ENCODE measurements at regions not wholly inside any gene's neighbourhood (a gene's known extent, or its start where the extent isn't known, plus 50 kb on each side); places are given as distances from the start of the nearest gene placed in this dataset.

GRCh38 chr20:22795871-22796270, 211.5 kb upstream of the FOXA2 start:
- no peak for DNase-seq

DNA sequence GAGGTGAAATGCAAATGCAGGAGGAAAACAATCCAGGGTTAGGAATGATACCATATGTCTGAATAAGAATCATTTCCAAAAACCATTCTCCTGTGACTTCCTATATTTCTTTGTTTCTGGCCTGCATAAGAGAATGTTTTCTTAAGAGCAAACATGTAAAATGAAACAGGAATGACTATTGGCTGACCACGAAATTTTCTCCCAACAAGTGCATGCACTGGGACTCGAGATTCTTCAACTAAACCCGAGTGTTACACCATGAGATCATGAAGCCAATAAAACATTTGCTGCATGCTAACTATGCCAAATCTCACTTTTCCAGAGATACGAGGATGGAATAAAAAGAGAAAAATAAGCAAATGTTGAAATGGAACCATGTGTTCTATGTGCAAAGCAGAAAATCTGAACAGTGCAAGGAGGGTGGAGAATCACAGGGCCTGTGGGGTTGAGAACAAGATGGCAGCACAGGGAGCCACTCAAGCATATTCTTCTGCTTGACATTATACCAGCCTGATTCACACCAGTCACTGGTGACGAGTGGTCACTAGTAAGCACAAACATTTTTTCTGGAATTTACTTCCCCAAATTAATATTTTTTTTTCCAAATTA, 212.2 kb upstream of the FOXA2 start:
- no peak for DNase-seq

- no peak for DNase-seq
Observed at GRCh38 chr20:22797103-22797502, 212.7 kb upstream of the FOXA2 start.

DNA sequence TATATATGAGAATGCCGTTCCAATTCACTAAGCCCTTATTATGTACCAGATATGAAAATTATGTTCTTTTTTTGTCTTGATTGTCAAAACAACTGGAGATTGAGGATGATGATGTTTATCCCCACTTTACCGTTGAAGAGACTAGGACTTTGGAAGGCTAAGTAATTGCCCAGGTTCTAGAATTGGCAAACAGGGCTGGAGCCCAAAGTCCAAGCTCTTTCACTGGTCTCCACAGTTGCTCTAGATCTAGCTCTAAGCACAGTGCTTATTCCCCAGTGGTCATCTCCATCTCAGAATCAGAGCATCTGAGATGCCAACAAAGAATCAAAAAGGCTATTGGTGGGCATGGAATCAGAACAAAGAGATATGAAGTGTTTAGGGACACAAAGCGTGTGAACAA, 215.3 kb upstream of the FOXA2 start:
- no peak for DNase-seq

DNA sequence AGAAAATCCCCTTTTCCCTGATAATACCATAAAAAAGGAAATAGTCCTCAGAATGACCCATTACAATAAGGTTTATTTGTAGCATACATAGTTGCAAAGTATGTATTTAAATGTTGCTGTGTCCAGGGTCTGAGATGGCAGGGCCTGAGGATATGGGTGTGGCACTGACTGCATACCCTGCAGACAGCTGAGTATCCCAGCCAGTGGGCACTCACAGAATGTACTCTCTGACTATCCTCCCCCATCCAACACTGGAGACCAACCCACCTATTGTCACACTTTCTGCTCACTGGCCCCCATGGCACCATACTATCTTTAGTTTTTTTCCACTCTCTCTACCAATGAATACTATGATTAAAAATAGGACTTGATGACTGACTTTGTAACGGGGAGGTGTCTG, 215.8 kb upstream of the FOXA2 start:
- no peak for DNase-seq

GRCh38 chr20:22801528-22801927, 217.2 kb upstream of the FOXA2 start:
- DNase-seq = no peak

DNA sequence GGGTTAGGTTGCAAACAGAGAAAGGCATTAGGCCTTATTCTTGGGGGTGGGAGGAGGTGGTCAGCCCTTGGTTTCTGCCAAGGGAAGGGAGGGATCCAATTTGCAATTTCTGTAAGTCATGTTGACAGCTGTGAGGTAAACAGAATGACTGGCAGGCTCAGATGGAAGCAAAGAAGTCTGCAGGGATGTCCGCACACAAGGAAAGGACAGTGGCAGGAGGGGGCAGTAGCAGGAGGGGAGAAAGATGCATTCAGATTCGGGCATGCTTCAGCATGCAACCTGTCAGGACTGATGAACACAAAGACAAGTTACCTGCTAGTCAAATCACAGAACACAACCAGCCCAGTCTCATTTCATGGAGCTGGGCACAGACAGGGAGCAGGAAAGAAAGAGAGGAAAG, 217.9 kb upstream of the FOXA2 start:
- DNase-seq = no peak

DNA sequence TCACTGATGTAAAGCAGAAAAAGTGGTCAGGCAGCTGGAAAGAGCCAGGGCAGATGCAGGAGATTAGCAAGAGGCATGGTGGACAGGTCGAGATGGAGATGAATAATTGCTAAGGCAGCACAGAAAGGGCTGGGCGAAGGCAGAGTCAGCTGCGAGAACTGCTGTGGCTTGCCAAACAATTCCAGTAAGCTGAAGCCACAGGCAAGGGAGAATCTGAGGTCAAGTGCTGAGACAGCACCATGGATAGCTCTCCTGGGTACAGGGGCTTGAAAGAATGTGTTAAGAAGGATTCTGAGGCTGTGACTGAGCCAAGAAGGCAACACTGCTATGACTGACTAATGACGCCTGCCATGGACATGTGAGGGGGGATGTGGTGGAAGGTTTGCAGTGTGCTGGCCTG, 220.8 kb upstream of the FOXA2 start:
- no peak for DNase-seq

- DNase-seq = no peak
Observed at GRCh38 chr20:22805996-22806395, 221.6 kb upstream of the FOXA2 start.

DNA sequence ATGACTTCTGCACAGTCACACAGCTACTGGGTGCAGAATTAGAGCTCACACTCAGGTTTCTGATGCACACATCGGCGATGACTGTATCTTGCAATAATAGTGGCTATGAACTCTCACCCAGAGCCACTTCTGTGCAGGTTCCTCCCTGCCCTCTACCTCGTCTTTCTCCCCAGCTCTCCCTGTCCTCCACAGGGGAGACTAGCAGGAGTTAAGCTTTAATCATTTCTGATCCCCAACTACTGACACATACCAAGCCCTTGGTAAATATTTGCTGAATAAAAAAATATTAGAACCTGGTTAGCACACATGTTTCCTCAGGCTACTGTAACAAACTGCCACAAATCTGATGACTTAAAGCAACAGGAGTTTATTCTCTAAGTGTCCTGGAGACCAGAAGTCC, 222.7 kb upstream of the FOXA2 start:
- no peak for DNase-seq

DNA sequence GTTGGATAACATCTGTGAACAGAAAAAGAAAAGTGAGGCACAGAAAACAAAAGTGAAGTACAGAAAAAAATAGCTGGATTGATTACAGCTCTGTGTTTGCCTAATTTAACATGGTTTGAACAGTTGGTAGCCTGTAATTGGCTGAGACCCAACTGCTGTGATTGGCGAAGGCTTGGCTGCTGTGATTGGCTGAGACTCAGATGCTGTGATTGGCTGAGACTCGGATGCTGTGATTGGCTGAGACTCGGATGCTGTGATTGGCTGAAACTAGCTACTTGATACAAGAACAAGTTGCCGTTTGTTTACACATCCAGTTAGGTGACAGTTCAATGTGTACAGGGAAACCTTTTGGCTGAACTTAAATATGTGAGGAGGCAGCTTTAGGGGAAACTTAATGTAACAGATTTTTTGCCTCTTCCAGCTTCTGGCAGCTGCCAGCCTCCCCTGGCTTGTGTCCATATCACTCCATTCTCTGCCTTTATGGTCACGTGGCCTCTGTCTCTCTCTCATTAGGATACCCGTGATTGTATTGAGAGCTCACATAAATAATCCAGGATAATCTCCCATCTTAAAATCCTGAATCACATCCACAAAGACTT, 223.4 kb upstream of the FOXA2 start:
- no peak for DNase-seq

- DNase-seq = no peak
Observed at GRCh38 chr20:22808628-22809027, 224.3 kb upstream of the FOXA2 start.

DNA sequence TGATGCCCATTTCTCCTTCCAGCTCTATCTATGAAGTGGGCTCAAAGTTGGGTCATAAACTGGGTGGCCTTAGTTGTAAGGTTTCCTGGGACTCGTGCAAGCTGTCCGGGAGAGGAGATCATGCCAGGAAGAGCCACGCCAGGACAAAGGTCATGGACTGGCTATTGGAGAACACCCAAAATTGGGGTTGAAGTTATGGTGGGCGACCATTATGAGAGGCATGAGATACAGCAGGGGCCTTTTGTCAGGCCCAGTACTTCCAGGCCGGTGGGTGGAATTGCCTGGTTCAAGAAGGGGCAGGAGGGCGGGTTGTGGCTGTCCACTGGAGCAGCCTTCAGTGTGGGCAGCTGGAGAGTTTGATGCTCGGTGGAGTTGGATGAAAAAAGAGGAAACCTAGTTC, 225.1 kb upstream of the SSTR4 start:
- no peak for DNase-seq

DNA sequence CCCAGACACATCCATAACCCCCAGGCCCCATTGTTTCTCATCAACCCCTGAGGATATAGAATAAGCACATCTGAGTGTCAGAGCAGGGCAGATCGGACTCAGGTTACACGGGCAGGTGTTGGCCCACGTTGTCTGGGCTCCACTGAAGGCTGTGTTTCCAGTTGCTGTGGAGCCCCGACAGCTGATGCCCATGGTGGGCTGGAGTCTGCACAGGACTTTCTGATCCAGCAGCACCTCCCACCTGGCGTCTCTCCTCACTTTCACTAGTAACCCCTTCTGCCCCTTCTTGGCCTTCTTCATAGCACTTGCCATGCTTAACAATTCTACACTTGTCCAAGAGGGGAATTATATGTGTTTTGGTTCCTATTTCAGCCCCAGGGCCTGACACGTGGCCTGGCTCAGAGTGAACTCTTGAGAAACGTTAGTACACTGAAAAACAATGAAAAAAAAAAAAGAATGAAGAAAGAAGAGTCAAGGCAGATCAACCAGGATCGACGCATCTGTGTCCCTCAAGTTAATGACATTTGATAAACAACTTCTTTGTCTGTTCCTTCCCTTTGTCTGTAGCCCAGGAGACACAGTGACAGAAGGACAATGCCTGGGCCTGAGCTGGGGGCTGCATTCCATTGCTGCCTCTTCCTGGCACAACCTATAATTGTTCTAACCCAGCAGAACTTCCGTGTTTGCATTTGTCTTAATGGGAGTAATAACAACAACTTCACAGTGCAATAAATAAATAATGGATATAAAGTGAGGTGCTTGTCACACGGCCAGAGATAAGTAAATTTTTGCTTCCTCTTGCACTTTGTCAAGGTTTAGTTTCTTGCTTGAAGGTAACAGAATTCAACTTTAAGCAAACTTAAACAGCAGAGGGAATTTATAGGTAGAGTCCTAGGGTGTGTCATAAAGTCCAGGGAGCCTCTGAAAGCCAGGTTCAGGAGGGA, 224.2 kb upstream of the SSTR4 start:
- DNase-seq = no peak

DNA sequence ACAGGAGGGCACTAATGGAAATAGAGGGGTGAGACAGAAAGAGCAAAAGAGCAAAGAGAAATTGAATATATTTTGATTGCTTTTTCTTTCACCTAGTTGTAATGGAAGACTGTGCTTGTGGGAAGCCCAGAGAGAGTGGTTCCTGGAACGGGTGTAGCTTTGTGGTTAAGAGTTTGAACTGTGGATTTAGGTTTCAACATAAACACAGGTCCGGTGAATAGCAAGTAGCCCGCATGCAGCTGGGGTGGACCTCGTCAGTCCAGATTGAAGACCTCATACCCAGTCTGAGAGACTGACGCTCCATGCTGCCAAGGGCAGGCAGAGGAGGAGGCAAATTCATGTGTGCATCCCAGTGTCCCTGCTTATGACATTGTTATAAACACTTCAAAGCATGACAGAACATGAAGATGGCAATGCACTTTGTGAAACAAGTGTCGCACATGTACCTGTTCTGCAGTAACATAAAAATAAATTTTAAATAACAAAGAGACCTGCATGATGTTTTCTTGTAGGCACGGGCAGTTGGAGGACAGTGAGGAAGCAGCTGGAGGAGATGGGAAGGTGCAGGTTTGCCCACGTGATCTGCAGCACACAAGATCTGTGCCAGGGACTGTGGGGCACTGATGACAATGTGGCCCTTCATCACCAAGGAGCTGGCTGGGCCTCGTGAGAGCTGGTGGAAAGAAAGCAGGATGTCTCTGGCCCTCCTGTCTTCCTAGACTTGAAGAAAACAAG, 220.5 kb upstream of the SSTR4 start:
- no peak for DNase-seq

GRCh38 chr20:22815206-22815551, 219.9 kb upstream of the SSTR4 start:
- no peak for DNase-seq

DNA sequence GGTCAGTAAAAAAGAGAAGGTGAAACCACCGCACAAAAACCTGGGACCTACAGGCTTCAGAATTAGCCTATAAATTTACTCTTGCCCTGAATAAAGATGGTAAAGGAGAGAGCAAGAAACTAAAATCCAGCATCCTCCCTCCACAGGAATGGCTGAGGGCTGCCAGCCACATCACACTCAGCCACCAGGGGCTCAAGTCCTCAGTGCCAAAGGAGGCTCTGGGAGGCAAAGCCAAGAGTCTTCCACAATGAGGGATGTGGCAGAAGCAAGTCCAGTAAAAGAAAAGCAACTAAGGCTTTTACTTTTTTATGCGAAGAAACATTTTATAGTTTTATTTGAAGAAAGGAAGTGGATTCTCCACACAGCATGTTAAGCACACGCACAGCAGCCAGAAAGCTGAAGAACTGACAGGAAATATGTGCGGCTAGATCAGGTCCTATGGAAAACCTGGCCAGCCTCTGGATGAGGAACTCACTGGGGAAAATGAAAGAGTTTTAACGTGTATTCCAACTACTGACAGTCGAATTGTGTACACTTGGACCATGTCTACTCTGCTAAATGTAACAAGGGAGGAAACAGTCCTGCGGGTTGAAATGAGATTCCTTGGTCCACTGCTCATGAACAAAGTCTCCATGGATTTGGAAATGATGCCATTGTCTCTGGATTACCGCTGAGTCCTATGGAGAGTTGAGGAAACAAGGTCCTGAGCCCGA, 219.4 kb upstream of the SSTR4 start:
- DNase-seq = no peak

DNA sequence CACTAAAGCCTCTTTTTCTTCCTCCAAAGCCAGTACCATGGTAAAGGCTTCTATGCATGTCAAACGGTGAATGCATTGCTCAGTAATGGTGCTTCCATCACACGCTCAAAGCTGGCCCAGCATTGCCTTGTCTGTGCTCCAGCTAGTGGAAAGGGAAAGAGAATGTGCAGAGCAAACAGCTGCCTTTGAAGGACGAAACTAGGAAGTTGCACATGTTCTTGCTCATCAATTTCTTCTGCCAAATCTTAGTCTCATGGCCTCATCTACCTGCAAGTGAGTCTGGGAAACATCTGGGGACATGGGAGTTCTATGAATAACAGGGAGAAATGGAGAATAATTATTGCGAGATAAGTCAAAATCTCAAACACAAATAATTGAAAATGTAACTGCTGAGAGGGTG, 216.5 kb upstream of the SSTR4 start:
- DNase-seq = no peak

DNA sequence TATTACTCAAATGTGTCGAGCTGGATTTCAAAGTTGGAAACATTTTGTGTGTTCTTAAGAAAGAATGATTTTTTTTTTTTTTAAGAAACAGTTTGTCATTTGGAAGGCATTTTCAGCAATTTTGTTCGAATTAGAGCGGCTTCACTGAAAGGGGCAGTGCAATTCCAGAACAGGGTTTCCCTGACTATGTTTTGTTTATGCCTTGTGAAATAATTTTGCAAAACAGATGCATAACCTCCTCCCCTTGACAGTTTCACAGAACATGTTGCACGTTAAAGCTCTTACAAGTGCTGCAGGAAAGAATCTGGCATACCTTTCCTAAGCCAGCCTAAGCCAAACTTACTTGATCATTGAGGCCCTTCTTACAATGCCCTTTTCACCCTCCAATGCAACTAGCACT, 216.0 kb upstream of the SSTR4 start:
- DNase-seq = no peak

DNA sequence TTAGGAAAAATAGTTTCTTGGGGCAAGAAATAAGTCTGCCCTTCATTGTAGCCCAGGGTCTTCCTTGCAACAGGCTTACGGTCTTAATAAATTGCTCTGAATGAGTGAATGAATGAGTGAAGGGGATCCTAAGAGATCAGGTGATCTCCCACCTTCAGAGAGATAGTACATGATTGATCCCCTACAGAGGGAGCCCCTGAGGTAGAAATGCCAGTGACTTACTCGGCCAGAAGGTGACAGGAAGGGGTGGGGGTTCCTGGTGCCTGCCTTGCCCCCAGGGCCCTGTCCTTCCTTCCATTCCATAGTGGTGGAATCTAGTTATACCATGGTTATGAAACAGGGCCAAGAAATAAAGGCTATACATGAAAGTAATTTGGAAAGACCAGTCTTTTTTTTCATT, 215.3 kb upstream of the SSTR4 start:
- no peak for DNase-seq

DNA sequence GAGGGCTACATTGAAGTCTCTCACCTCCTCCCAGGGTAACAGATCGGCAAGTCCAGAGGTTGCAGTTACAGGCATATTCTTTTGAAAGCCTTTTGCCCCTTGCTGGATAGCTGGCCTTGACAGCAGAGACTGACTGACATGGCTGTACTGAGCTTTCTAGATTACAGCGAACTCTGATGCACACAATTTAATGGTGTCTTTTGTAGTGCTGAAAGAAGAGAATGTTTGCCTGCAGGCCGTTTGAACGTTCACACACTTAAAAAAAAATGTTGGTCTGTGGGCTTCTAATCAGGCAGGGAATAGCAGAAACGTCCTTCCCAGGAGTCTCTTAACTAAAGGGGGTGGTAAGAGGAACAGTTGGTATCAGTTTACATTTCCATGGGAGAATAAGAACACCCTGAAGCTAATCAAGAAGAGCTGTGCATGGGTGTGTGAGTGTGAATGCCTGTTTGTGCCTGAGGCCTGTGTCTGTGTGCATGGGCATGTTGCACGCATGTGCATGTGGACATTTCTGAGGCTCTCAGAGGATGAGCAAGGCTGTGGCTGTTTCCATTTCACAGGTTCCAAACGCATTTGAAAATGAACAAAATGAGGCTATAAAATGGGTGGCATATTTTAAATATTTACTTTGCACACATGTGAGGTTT, 213.9 kb upstream of the SSTR4 start:
- DNase-seq = no peak

GRCh38 chr20:22821796-22822195, 213.3 kb upstream of the SSTR4 start:
- no peak for DNase-seq
